Midbrain (tissue), 1 donor: ENCODE measurements at regions not wholly inside any gene's neighbourhood (a gene's known extent, or its start where the extent isn't known, plus 50 kb on each side); places are given as distances from the start of the nearest gene placed in this dataset.
A peak's percentile ranks its signal among the peaks of the same experiment; 100 is the strongest.
"Not testable (repeated sequence)": the region's sequence is repeated elsewhere in the genome, so short reads cannot be mapped to it uniquely, and the experiment has no call there.

ENCODE experiments used
- DNase-seq: peaks from one replicate; lab custom pipeline; 2025; lab: John Stamatoyannopoulos, UW

- peak; percentile 76 for DNase-seq
Measured at GRCh38 chr3:161914703-161915417, 418.3 kb downstream of the OTOL1 start.

- no peak for DNase-seq
Measured at GRCh38 chr3:161915418-161915750, 418.8 kb downstream of the OTOL1 start.

- no peak for DNase-seq
Measured at GRCh38 chr3:161920196-161920595, 423.6 kb downstream of the OTOL1 start.

GRCh38 chr3:161925749-161926360 lies 429.2 kb downstream of the OTOL1 start:
- DNase-seq: no peak

GRCh38 chr3:161927131-161927530 lies 430.5 kb downstream of the OTOL1 start:
- DNase-seq: no peak

- DNase-seq: no peak
Measured at GRCh38 chr3:161939918-161940620, 443.5 kb downstream of the OTOL1 start.

GRCh38 chr3:161940621-161940965 lies 444.0 kb downstream of the OTOL1 start:
- no peak for DNase-seq

- no peak for DNase-seq
Measured at GRCh38 chr3:161941891-161942290, 445.3 kb downstream of the OTOL1 start.

GRCh38 chr3:161943801-161944345 lies 447.3 kb downstream of the OTOL1 start:
- DNase-seq: not testable (repeated sequence)

GRCh38 chr3:161946443-161946960 lies 449.9 kb downstream of the OTOL1 start:
- no peak for DNase-seq

- no peak for DNase-seq
Measured at GRCh38 chr3:161950318-161950868, 453.8 kb downstream of the OTOL1 start.

GRCh38 chr3:161957467-161957866 lies 460.9 kb downstream of the OTOL1 start:
- no peak for DNase-seq

- no peak for DNase-seq
Measured at GRCh38 chr3:161964857-161965256, 468.2 kb downstream of the OTOL1 start.

- DNase-seq: no peak
Measured at GRCh38 chr3:161969867-161970266, 473.3 kb downstream of the OTOL1 start.

GRCh38 chr3:161975201-161975600 lies 478.6 kb downstream of the OTOL1 start:
- no peak for DNase-seq

- DNase-seq: no peak
Measured at GRCh38 chr3:161977063-161977462, 480.5 kb downstream of the OTOL1 start.

GRCh38 chr3:161977850-161978249 lies 481.2 kb downstream of the OTOL1 start:
- DNase-seq: no peak

GRCh38 chr3:161987933-161988332 lies 491.3 kb downstream of the OTOL1 start:
- DNase-seq: no peak

- no peak for DNase-seq
Measured at GRCh38 chr3:161989012-161989411, 492.4 kb downstream of the OTOL1 start.

GRCh38 chr3:161990036-161990435 lies 493.4 kb downstream of the OTOL1 start:
- no peak for DNase-seq

GRCh38 chr3:161991901-161992540 lies 495.4 kb downstream of the OTOL1 start:
- no peak for DNase-seq

- no peak for DNase-seq
Measured at GRCh38 chr3:161999846-162000245, 503.2 kb downstream of the OTOL1 start.
